ENCODE measurements at regions not wholly inside any gene's neighbourhood (a gene's known extent, or its start where the extent isn't known, plus 50 kb on each side); places are given as distances from the start of the nearest gene placed in this dataset.

GRCh38 chr10:118471863-118472262 is 123.6 kb downstream of the PRLHR start:
- no peak for DNase-seq (ENCODE audit: low spot score)
- no peak for TF ChIP-seq CTCF (IDR thresholded peaks at IDR 0.05)
- ATAC-seq (ENCODE audit: low FRiP score), result no peak

- ATAC-seq (ENCODE audit: low FRiP score) (no peak), DNase-seq (ENCODE audit: low spot score) (no peak)
- TF ChIP-seq CTCF (IDR thresholded peaks at IDR 0.05), result no peak
Observed at GRCh38 chr10:118470470-118470869, 125.0 kb downstream of the PRLHR start.

GRCh38 chr10:118467200-118467599 is 125.1 kb upstream of the FAM204A start:
- ATAC-seq (ENCODE audit: low FRiP score) (no peak), DNase-seq (ENCODE audit: low spot score) (no peak)
- no peak for TF ChIP-seq CTCF (IDR thresholded peaks at IDR 0.05)

DNA sequence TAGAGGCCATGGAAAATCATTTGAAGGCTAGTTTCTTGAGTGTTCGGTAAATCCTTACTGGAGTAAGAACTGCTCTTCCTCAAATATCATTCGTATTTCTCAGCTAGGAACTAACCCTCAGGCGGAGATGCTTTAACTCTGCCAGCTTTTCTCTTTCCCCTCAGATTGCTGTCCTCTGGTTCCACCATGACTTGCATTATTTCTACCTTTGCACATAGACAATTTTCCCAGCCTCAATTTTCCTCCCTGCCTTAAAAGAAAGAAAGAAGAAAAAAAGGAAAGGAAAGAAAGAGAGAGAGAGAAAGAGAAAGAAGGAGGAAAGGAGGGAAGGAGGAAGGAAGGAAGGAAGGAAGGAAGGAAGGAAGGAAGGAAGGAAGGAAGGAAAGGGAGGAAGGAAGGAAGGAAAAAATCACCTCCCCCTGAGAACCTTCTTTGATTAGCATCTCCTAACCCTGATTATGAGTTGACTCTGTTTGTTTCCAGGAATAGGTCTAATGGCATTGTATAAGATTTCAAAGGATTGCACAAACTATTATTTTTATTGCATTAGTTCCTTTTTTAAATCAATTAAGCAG is 123.3 kb upstream of the FAM204A start:
- ATAC-seq (ENCODE audit: low FRiP score), result no peak
- no peak for TF ChIP-seq CTCF (IDR thresholded peaks at IDR 0.05)

GRCh38 chr10:118463740-118464139 is 121.6 kb upstream of the FAM204A start:
- ATAC-seq (ENCODE audit: low FRiP score) (no peak), DNase-seq (ENCODE audit: low spot score) (no peak)
- TF ChIP-seq CTCF (IDR thresholded peaks at IDR 0.05), result no peak

More for the DNA sequence above, 123.3 kb upstream of the FAM204A start:
- DNase-seq (ENCODE audit: low spot score), result no peak

DNA sequence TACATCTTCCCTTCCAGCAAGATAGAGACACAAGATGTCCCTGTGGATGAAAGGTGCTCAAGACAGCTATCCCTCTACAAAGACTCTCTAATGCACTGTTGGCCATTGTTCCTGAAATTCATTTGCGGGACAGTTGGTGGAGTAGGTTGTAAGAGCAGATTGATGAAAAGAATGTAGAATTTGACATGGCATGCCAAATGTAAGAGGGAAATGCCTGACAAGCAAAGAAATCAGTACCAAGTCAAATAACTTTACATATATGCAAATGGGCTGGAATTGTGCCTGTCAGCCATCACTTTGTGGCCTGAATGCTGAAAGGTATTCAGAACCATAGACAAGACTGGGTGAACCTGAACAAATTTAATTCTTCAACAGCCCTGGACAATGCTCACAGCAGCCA is 120.3 kb upstream of the FAM204A start:
- DNase-seq (ENCODE audit: low spot score) (no peak), ATAC-seq (ENCODE audit: low FRiP score) (no peak)
- no peak for TF ChIP-seq CTCF (IDR thresholded peaks at IDR 0.05)

- TF ChIP-seq CTCF (IDR thresholded peaks at IDR 0.05), result no peak
- DNase-seq (ENCODE audit: low spot score) (peak; percentile 29), ATAC-seq (ENCODE audit: low FRiP score) (peak; percentile 76)
Observed at GRCh38 chr10:118459642-118460193, 117.6 kb upstream of the FAM204A start.
